ENCODE measurements at regions not wholly inside any gene's neighbourhood (a gene's known extent, or its start where the extent isn't known, plus 50 kb on each side); places are given as distances from the start of the nearest gene placed in this dataset.

- TF ChIP-seq, protein P1, sequence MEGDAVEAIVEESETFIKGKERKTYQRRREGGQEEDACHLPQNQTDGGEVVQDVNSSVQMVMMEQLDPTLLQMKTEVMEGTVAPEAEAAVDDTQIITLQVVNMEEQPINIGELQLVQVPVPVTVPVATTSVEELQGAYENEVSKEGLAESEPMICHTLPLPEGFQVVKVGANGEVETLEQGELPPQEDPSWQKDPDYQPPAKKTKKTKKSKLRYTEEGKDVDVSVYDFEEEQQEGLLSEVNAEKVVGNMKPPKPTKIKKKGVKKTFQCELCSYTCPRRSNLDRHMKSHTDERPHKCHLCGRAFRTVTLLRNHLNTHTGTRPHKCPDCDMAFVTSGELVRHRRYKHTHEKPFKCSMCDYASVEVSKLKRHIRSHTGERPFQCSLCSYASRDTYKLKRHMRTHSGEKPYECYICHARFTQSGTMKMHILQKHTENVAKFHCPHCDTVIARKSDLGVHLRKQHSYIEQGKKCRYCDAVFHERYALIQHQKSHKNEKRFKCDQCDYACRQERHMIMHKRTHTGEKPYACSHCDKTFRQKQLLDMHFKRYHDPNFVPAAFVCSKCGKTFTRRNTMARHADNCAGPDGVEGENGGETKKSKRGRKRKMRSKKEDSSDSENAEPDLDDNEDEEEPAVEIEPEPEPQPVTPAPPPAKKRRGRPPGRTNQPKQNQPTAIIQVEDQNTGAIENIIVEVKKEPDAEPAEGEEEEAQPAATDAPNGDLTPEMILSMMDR (conservative IDR thresholded peaks at IDR 0.05; ENCODE audit: low read depth, low read length): no peak
- no peak for TF ChIP-seq EZH2 (IDR thresholded peaks at IDR 0.05; ENCODE audit: borderline replicate concordance, low read depth, low read length, poor library complexity, severe bottlenecking)
Measured at GRCh38 chr9:95770653-95771131, 104.8 kb upstream of the ERCC6L2 start.

Measured in A673 (cell line).